HFF-Myc (cell line): ENCODE measurements at regions not wholly inside any gene's neighbourhood (a gene's known extent, or its start where the extent isn't known, plus 50 kb on each side); places are given as distances from the start of the nearest gene placed in this dataset.
A peak's percentile ranks its signal among the peaks of the same experiment; 100 is the strongest.

ENCODE experiments used
- DNase-seq: peaks from one replicate; pipeline ENCODE4 v3.0.0-alpha.2; 2011; ENCODE audit warnings: low read depth; ENCODE audit errors: extremely low read depth
- H3K4me3 ChIP-seq: replicated peaks from 2 replicates; pipeline ENCODE4 v1.5.1; 2011; ENCODE audit warnings: low read depth, mild to moderate bottlenecking, control low read depth, low read length
- TF ChIP-seq, protein P1 (sequence below): IDR thresholded peaks from 2 replicates; pipeline ENCODE4 v1.5.1; 2012; ENCODE audit warnings: mild to moderate bottlenecking, low read depth, low read length, control low read depth; ENCODE audit errors: missing control alignments

DNA sequence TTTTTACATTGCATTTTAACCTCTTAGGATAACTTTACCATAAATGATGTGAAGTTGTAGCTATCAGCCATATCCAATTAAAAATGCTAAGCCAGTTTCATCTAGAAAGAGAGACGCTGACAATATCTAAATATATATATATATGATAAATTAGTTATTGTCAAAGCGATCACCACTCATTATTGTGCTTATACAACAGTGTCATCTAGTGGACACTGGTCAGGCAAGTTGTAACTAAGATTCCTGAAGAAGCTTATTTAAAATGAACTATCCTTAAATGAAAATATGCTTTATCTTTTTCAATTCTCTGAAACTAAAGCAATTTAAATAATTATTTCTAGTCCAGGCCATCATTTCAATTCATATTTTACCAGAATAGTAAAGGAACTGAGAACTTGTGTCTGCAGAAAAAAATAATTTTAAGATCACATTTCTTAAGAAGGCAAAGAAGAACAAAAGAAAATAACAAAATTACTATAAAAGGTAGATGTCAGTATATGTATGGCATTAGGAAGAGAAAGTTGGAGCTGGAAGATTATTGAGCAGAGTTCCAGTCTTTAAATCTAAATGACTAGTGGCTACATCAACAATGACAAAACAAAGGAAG is 193.3 kb upstream of the SNX7 start:
- no peak overlapping the region for H3K4me3 ChIP-seq
- TF ChIP-seq, protein P1, sequence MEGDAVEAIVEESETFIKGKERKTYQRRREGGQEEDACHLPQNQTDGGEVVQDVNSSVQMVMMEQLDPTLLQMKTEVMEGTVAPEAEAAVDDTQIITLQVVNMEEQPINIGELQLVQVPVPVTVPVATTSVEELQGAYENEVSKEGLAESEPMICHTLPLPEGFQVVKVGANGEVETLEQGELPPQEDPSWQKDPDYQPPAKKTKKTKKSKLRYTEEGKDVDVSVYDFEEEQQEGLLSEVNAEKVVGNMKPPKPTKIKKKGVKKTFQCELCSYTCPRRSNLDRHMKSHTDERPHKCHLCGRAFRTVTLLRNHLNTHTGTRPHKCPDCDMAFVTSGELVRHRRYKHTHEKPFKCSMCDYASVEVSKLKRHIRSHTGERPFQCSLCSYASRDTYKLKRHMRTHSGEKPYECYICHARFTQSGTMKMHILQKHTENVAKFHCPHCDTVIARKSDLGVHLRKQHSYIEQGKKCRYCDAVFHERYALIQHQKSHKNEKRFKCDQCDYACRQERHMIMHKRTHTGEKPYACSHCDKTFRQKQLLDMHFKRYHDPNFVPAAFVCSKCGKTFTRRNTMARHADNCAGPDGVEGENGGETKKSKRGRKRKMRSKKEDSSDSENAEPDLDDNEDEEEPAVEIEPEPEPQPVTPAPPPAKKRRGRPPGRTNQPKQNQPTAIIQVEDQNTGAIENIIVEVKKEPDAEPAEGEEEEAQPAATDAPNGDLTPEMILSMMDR = peak; percentile 69
- peak; percentile 43 for DNase-seq

GRCh38 chr1:98467586-98467985 is 193.9 kb upstream of the SNX7 start:
- DNase-seq = no peak
- TF ChIP-seq, protein P1 = no peak
- H3K4me3 ChIP-seq = no peak overlapping the region

GRCh38 chr1:98467122-98467521 is 194.4 kb upstream of the SNX7 start:
- DNase-seq = no peak
- H3K4me3 ChIP-seq = no peak overlapping the region
- TF ChIP-seq, protein P1 = no peak

GRCh38 chr1:98461873-98462385 is 199.6 kb upstream of the SNX7 start:
- DNase-seq = no peak
- TF ChIP-seq, protein P1 = no peak
- no peak overlapping the region for H3K4me3 ChIP-seq

- no peak for DNase-seq
- no peak overlapping the region for H3K4me3 ChIP-seq
- TF ChIP-seq, protein P1 = no peak
Measured at GRCh38 chr1:98460136-98460535, 201.4 kb upstream of the SNX7 start.

DNA sequence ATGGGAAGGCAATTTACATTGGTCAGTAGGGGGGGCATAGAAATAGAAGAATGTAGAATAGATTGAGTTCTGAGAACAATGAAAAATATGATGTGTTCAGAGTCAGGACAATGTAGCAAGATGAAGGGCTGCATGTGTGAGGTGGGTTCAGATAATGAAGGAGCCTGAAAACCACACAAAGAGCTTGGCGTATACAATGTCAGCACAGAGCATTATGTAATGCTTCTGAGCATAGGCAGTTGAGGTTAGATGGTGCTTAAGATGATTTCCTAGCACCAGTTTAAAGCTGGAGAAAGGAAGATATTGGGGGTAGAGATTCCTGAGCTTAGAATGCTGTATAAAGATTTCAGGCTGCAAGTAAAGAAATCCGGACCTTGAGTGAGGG is 202.0 kb upstream of the SNX7 start:
- TF ChIP-seq, protein P1 = no peak
- no peak for DNase-seq
- H3K4me3 ChIP-seq = no peak overlapping the region
